ENCODE measurements at regions not wholly inside any gene's neighbourhood (a gene's known extent, or its start where the extent isn't known, plus 50 kb on each side); places are given as distances from the start of the nearest gene placed in this dataset.

DNA sequence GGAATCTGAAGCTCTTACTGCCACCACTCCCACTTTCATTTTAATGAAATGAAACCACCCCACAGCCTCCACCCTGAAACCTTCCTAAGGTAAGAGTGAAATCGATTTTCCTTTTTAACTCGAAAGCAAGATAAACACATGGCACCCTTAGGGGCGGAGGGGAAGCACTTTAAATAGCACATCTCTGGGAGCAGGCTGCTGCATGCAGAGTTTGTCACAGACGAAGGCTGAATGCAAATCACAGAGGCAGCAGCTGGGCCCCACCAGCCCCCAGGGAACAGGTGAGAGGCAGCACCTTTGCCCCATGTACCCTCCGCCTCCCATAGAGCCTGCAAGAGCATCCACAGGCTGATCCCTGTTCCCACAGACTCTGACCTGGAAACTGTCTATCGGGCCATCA, 60.0 kb upstream of the GRIK3 start:
- BruUV-seq (replicated peaks): no TSS peak
- dilution Hi-C loops (cut with MboI; ENCODE audit: extremely low pct_ligation_motif_present, low sequenced_read_pairs): no loop called here

More for the DNA sequence above, 60.0 kb upstream of the GRIK3 start:
- Histone ChIP-seq H3K27ac (ENCODE audit: insufficient read depth, low read depth, low read length) (no peak overlapping the region), H3K9ac (replicated peaks; ENCODE audit: extremely low read depth, insufficient read depth, low read length) (no peak overlapping the region), H4K20me1 (replicated peaks; ENCODE audit: control insufficient read depth, extremely low read depth, insufficient read depth, low read length) (no peaks in the 10 kb centered on the region), H3K4me3 (replicated peaks in 1 of 3; ENCODE audit: insufficient read depth in 1 of 3, low read depth in 1 of 3, low read length in 3 of 3) (no peak overlapping the region), H3K9me3 (replicated peaks; ENCODE audit: control insufficient read depth, insufficient read depth, low read length) (no peaks in the 10 kb centered on the region), H3K36me3 (ENCODE audit: control insufficient read depth in 2 of 2, extremely low read depth in 1 of 2, insufficient read depth in 2 of 2, low read length in 2 of 2) (no peaks in the 10 kb centered on the region), H3K9me1 (replicated peaks; ENCODE audit: control insufficient read depth, extremely low read depth, insufficient read depth, low read length) (no peaks in the 10 kb centered on the region), H3K79me2 (ENCODE audit: control insufficient read depth, insufficient read depth, low read length) (no peaks in the 10 kb centered on the region), H3K27me3 (ENCODE audit: control insufficient read depth in 2 of 2, insufficient read depth in 2 of 2, low read length in 2 of 2) (no peaks in the 10 kb centered on the region), H2AFZ (ENCODE audit: low read depth, low read length) (no peak overlapping the region), H3K4me2 (ENCODE audit: insufficient read depth, low read length) (no peak overlapping the region), H3K4me1 (ENCODE audit: control insufficient read depth, extremely low read depth, insufficient read depth, low read length) (no peaks in the 10 kb centered on the region)
- DNase-seq (ENCODE audit: low read depth, low spot score) (no peak), FAIRE-seq (no peak)
- POLR2A ChIA-PET: no interaction called here
- intact Hi-C loops (cut with micrococcal nuclease): no loop called here
- TF ChIP-seq GATA2 (IDR thresholded peaks at IDR 0.05; ENCODE audit: insufficient read depth, insufficient read length, low read depth, low read length) (no peak), POLR2A (IDR thresholded peaks at IDR 0.05; ENCODE audit: low read depth, low read length) (no peak), POLR2AphosphoS5 (IDR thresholded peaks at IDR 0.05; ENCODE audit: insufficient read depth, low read depth, low read length) (no peak), EZH2 (IDR thresholded peaks at IDR 0.05; ENCODE audit: borderline replicate concordance, low read depth, low read length, severe bottlenecking) (no peak), FOS (IDR thresholded peaks at IDR 0.05; ENCODE audit: borderline replicate concordance, insufficient read depth, low read length) (no peak), JUN (IDR thresholded peaks at IDR 0.05; ENCODE audit: borderline replicate concordance, insufficient read depth, insufficient read length, low read depth) (no peak), MYC (IDR thresholded peaks at IDR 0.05; ENCODE audit: low read depth, low read length) (no peak)
- TF ChIP-seq, protein P1, sequence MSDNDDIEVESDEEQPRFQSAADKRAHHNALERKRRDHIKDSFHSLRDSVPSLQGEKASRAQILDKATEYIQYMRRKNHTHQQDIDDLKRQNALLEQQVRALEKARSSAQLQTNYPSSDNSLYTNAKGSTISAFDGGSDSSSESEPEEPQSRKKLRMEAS (IDR thresholded peaks at IDR 0.05; ENCODE audit: insufficient read depth, insufficient read length): no peak
- TF ChIP-seq, protein P2, sequence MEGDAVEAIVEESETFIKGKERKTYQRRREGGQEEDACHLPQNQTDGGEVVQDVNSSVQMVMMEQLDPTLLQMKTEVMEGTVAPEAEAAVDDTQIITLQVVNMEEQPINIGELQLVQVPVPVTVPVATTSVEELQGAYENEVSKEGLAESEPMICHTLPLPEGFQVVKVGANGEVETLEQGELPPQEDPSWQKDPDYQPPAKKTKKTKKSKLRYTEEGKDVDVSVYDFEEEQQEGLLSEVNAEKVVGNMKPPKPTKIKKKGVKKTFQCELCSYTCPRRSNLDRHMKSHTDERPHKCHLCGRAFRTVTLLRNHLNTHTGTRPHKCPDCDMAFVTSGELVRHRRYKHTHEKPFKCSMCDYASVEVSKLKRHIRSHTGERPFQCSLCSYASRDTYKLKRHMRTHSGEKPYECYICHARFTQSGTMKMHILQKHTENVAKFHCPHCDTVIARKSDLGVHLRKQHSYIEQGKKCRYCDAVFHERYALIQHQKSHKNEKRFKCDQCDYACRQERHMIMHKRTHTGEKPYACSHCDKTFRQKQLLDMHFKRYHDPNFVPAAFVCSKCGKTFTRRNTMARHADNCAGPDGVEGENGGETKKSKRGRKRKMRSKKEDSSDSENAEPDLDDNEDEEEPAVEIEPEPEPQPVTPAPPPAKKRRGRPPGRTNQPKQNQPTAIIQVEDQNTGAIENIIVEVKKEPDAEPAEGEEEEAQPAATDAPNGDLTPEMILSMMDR (IDR thresholded peaks at IDR 0.05; ENCODE audit: extremely low read depth in 1 of 2, insufficient read depth in 1 of 2, low read depth in 1 of 2, low read length in 2 of 2): no peak
- CTCF ChIA-PET: no interaction called here

Measured in endothelial cell of umbilical vein (primary cell).